HG03378 (cell line): ENCODE measurements at regions not wholly inside any gene's neighbourhood (a gene's known extent, or its start where the extent isn't known, plus 50 kb on each side); places are given as distances from the start of the nearest gene placed in this dataset.

ENCODE experiments used
- ATAC-seq: cut with Tn5 transposase; IDR thresholded peaks from one replicate; pipeline ENCODE4 v1.9.1; 2021; ENCODE audit warnings: mild to moderate bottlenecking, moderate library complexity; ENCODE audit not compliant: unreplicated experiment

DNA sequence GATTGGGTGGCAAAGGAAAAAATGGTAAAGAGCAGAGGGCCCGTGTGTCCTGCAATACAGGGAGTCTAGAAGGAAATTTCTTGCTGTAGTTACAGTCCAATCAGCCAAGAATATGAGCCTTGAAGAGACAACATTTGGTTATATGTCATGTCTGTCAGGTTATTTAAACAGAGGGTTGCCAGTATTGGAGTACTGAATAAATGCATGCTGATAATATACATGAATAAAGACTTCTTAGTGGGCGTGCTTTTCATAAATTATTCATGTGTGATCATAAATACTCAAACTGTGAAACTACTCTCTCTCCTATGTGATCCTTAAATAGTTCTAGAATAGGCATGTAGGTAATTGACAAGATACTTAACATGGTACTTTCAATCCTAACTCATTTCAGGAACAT, 249.0 kb downstream of the CRPPA start:
- no peak for ATAC-seq

DNA sequence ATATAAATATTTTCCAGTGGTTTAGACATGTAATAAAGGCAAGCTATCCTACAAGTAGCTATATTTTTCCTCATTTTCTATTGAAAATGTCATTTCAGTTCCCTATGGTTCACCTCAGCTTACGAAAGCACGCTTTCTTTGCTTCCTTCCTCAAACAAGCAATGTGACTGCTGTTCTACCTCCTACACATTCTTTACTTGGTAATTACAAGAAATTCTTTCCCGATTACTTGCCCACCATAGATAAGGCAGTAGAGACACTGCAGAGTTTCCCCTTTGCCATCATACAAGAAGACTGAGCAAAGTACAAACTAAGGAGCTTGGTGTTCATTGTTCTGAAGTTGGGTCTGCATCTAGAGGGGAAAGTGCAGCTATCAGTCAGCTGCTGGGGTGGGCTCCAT, 249.4 kb downstream of the CRPPA start:
- ATAC-seq: no peak

DNA sequence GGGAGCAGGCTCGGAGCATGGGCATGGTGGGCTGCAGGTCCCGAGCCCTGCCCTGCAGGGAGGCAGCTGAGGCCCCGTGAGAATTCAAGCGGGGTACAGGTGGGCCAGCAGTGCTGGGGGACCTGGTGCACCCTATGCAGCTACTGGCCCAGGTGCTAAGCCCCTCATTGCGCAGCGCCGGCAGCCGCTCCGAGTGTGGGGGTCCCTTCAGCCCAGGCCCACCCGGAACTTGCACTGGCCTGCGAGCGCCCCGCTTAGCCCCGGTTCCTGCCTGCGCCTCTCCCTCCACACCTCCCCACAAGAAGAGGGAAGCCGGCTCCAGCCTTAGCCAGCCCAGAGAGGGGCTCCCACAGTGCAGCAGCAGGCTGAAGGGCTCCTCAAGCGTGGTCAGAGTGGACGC, 250.7 kb downstream of the CRPPA start:
- no peak for ATAC-seq

DNA sequence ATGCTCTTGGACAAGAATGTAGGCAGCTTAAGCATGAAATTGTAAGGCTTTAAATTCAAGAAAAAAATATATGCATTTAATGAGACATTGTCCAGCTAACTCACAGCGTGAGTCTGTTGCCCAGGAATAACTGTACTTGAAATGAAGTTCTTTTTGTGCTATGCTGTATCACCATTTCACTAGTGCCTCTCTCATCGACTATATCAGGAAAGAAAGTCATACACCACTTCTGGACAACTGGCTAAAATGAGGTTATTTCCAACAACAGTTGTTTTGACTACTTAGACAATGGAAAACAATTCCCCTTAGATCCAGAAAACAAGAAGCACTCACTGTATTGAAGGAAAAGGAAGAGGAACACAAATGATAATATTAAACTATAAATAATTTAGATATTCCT, 251.8 kb downstream of the CRPPA start:
- ATAC-seq: no peak

DNA sequence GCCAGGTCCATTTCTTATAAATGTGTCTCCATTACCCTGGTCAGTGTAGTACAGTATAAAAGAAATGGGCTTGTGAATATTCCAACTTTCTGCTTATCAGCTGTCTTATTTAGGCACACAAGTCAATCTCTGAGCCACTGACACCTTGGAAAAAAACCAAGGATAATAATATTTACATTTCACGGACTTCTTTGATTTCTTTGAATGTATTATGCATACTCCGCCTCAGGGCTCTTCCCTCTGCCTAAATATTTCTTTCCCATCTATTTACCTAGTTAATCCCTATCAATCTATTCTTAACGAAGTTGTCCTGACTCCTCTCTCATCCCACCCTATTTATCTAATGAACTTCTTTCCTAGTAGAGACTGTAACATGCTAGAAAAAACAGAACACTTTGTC, 253.8 kb downstream of the CRPPA start:
- no peak for ATAC-seq

DNA sequence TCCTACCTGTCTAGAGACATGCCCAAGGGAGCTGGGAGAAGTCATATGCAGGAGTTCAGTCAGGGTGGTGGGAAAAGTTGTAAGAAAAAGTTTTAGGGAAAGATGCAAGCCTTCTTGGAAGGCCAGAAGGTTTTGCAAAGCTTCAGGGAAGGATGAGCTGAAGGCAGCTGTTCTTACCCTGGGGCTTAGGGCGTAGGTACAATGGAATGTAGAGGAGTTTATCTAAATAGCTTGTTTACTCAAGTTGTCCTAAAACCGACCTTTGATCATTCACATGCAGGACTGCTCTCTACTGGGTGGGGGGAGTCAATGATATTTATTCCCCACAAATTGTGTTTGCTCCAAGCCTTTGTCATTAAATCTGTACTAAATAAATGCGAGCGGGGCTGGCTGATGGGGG, 277.0 kb downstream of the CRPPA start:
- no peak for ATAC-seq

DNA sequence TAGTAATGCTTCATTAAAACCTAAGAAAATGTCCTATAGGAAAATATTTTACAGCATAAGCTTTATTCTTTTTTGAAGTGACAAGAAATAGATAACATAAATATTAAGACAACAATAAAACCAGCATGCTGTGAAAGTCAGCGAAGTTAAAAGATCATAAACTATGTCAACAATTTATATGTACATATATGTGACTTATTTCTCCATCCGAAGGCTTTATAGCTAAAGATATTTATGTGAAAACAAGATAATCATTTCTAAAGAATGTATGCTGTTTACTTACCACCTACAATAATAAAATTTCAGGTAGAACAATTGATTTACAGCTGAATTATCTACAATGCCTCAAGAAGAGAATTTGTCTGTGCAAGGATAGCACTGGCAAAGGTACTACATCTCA, 283.4 kb downstream of the CRPPA start:
- no peak for ATAC-seq

DNA sequence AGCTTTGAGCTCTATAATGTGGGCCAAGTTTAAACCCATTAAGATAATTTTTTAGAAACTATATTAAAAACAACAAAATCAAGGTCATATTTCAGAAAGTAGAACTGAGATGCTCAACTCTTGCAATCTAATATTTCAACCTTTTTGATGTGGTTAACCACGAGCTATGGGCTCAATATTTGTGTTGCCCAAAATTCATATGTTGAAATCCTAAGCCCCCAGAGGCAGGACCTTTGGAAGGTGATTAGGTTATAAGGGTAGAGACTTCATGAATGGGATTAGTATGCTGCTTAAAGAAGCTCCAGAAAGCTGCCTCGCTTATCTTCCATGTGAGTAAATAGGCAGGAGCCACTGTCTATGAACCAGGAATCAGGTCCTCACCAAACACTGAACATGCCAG, 284.4 kb downstream of the CRPPA start:
- ATAC-seq: no peak

DNA sequence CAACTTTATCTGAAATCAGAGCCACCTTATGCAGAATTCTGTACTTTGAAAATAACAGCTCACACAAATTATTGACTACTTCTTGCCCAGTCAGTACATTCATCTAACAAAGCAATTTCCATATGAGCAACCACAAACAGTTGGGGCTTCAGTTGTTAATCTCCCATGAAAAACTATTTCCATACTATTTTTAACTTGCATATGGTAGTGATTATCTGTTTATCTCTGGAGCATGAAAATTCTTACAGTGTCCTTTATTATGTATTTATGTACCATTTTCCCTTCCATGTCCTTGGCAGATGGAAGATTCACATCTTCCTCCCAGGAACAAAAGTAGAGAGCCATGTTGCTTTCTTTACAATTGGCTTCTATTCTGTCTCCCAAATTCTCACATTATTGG, 285.7 kb downstream of the CRPPA start:
- no peak for ATAC-seq

DNA sequence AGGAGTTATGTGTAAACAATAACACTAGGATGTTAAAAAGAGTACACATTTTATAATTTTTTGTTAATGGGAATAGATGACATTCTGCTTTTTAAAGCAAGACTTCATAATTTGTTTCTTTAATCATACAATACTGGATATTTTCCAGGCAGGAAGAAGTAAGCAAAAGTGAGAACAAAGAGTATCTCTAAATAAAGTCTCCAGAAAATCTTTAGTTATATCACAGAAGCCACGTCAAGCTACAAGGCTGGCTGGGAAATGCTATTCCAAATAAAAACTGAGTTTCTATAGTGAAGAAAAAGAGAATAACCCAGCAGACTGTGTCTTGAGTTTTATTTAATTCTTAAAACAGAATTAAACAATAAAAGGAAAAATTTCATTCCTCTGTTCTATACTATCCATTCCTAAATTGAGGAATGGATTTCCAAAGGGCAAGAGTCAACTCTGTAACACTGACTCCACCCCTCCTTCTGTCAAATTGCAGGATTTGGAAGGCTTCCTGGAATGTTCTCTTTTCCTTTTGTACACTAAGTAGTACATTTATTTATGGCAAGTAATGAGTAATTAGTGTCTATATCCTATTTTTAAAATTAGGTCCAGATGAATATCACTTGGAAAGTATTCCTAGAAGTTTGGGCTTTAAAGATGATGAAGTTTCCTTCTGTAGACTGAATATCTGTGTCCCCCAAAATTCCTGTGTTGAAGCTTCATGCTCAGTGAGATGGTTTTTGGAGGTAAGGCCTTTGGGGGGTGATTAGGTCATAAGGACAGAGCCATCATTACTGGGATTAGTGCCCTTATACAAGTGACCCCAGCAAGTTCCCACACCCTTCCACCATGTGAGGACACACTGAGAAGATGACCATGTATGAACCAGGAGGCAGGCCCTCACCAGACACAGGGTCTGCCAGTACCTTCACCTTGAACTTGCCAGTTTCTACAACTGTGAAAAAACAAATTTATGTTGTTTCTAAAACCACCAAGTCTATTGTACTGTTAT, 290.9 kb downstream of the CRPPA start:
- no peak for ATAC-seq

DNA sequence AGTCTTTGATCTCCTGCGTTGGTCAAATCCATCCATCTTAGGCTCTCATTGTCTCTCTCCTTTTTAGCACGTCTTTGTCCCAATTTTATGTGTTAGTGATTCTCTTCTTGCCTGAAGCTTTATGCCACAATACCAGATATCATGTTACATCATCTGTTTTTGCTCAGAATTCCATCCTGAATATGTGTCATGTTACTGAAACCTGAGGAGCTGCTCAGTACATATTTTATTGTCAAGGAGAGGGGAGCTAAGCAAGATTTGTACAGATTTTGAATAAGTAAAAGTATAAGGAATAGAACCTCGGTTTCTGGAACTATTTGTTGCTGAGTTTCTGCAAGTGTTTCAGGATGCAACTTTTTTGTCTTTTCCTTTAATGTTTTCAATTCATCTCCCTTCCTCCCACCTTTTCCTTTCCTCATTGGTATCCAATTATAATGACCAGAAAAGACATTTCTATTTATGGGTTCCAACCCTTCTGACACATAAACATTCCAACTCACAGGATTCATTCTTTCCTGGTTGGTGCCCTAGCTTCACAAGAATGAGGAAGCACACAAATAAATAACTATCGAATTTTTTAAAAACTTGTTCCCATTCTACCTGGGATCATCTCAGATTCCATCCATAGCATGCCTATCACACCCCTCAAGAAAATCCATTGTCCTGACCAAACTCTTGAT, 291.8 kb downstream of the CRPPA start:
- ATAC-seq: no peak

DNA sequence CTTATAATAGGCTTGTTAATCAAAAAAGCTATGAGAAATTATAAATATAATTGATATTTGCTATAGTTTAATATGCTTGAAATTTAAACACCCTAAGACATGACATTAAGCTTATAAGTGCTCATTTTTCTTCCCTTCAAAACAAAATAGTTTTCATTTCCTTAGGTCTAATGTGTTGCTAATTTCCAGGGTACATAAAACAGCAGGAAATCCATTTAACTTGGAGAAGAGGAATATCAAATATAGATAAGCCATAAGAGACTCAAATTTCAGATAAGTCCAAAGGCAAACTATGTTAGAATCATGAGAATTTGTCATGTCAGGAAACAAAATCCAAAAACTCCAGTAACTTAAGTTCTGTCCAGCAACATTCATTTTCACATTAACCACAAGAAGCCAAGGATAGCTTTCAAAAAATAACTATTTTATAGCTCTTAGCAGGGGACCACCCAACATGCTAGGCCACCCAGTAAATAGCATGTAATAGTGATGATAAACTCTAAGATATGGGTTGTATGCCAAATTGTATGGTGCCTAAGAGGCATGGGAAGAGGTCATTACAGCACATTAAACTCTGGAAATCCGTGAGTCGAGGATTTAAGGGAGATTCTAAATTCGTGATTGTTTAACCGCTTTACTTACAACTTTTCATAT, 298.1 kb downstream of the CRPPA start:
- ATAC-seq: no peak

DNA sequence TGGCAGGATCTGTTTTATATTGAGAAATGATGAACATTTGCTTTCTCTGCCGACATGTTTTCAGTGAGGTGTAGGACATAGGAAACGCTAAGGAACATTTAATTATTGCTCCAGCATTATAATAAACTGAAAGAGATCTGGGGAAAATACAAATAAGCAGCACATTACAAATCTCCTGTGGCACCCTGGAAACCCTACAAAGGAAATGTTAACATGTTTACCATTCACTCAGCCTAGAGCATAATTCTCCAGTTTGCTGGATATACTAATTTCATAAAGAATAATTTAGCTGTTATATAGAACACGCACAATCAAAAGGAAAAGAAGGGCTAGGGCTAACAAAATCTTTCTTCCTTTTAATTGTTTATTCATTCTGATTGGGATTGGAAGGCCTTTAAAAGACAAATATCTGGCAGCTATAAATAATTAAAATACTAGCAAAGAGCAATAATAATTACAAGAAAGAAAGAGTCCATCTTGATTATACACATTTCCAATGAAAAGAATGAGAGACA, 299.4 kb downstream of the CRPPA start:
- ATAC-seq: no peak

DNA sequence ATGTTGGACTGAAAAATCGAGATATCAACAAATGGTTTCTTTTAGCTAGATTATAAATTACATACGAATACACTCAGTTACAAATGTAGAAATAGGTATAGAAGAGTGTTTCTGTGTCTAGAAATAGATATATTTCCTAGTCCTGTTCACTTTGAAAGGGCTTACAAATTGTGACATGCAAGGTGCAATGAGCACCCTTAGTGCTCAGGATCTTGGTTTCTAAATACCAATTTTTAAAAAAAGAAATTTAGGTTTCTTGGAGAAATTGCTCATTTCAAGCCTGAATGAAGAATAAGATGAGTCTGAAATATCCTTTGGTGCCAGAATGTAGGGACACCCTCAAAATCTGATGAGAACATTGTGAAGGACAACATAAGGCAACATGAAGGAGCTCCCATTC, 306.0 kb downstream of the CRPPA start:
- no peak for ATAC-seq

DNA sequence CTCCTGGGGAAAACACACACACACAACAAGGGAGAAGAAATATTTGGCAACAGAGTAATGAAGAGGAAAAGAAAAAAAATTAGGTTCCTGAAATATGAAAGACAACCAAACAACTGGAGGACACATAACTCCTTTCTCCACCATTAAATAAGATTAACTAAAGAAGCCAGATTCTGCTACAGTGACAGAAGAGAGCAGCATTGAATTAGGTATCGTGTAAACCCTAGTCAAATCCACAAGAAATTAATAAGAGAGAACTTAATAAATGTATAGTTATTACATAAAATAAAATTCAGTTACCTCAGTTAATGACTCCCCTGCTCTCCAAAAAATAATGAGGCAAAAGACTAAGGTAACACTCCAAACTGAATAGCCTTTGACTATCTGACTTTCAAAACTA, 306.7 kb downstream of the CRPPA start:
- ATAC-seq: no peak

DNA sequence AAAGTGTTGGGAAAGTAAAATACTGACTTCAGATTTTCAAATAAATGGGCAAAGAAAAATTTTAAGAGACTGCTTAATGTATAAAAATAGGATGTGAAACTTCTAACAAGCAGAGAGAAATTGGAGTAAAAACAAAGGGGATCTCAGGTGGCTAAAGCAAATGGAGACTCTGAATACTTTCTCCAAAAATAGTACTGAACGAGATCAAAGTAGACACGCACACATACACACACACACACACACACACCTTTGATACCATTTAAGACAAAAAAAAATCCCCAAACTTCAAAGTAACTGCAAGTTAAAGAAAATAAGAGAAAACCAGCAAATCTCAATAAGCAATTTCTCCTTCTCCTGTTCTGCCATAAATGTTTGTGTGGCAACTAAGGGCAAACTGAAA, 307.3 kb downstream of the CRPPA start:
- ATAC-seq: no peak

DNA sequence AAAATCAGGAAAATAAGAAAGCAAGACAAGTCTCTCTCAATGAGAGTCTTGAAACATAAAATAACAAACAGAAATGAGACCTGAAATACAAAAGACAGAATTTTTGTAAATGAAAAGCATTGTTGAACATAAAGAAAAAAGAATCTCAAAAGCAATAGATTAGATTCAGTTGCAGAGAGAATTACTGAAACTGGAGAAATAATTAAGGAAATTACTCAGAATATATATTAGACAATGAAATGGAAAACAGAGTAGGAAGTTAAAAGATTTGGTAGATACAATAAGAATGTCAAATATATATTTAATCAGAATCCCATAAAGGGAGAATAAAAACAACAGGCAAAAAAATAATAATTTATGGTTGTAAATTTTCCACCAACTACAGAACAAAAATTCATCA, 308.3 kb downstream of the CRPPA start:
- no peak for ATAC-seq

DNA sequence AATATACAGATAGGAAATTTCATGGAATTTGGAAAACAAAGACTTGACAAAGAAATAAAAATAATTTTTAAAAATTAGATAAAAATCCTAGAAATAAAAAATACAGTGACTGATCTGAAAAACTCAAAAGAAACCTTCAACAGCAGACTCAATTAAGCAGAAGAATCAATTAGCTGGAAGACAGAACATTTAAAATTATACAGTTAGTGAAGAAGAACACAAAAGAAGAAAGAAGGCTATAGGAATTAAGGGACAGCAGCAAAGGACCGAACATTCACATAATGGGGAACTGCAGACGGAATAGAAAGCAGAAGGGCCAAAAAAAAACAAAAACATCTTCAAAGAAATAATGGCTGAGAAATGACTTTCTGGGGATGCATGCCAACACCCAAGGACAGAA, 314.5 kb downstream of the CRPPA start:
- no peak for ATAC-seq

DNA sequence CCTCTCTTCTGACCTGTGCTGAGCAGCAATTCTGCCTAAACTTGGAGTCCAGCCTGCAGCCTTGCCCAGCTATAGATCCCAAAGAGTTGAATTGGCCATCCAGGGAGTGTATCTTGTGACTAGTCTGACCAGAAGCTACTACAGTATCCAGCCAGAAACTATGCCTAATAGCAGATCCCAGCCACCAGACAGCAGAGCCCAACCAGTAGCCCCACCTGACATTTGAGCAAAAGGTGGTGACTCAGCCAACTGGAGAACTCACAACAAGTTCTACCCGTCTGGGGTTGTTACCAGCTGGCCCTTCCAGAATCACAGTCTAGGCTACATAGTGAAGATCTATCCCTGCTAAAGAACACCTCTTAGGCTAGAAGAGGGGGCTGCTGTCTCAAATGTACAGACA, 315.0 kb downstream of the CRPPA start:
- no peak for ATAC-seq

DNA sequence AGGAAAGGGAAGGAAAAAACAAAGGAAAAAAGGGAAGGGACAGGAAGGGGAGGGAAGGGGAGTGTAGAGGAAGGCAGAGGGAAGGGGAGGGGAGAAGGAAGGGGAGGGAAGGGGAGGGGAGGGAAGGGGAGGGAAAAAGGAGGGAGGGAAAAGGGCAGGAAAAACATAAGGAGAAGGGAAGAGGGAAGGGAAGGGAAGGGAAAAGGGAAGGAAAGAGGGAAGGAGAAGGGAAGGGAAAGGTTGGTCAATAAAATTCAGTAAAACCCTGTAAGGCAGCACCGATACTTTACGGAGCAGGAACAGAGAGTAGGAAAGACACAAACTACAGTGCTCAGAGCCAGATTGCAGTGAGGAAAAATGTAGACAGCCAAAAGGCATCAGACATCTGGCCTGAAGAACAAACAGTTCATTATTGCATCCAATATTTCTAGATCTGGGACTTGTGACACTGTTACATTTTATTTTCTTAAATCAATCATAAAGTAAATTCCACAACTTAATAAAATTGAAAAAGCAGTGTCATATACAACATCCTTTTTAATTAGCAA, 322.0 kb downstream of the CRPPA start:
- ATAC-seq: no peak

DNA sequence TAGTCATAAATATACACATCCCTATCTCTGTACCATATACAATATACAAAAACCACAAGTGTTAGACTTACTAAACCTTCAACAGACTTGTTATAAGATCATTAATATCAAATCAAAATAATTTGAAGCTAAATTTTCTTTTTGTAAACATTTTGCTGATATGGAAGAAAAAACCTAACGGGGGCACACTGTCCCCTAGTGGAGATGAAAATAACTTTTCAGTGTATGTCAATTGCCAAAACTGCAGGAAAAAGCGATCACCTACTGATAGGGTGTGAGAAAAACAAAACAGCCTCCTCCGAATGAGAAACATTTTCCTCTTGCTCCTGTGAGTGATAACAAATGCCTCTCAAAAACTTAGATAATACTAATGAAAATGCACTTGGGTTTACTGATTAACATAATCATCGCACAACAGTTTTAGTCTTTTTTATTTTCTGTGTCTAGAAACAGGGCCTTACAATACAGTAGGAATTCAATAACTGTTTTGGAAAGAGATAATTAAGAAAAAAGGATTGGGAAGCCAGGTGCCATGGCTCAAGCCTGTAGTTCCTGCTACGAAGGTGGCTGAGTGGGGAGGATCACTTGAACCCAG, 322.7 kb downstream of the CRPPA start:
- ATAC-seq: no peak
